WTC11 (cell line): ENCODE measurements at regions not wholly inside any gene's neighbourhood (a gene's known extent, or its start where the extent isn't known, plus 50 kb on each side); places are given as distances from the start of the nearest gene placed in this dataset.
"Not testable (repeated sequence)": the region's sequence is repeated elsewhere in the genome, so short reads cannot be mapped to it uniquely, and the experiment has no call there.

ENCODE experiments used
- AR ChIP-seq: fragments of 250-450 bp; sonication (Bioruptor Pico); IDR thresholded peaks from 2 replicates; pipeline ENCODE4 v1.9.0; 2021; ENCODE audit warnings: mild to moderate bottlenecking
- ATF2 ChIP-seq: sonication (generic); formaldehyde crosslinking; IDR thresholded peaks from 2 replicates; pipeline ENCODE4 v1.8.1; 2022; ENCODE audit warnings: low read depth, missing genetic modification reagents, borderline replicate concordance
- CBFB ChIP-seq: sonication (generic); formaldehyde crosslinking; IDR thresholded peaks from 2 replicates; pipeline ENCODE4 v1.8.1; 2022; ENCODE audit warnings: mild to moderate bottlenecking, low read depth, missing genetic modification reagents
- CTCF ChIP-seq: fragments of 200-600 bp; IDR thresholded peaks from 2 replicates; pipeline ENCODE4 v1.8.0; 2022; ENCODE audit warnings: antibody characterized with exemption
- ESRRA ChIP-seq: sonication (generic); formaldehyde crosslinking; IDR thresholded peaks from 2 replicates; pipeline ENCODE4 v1.8.1; 2022; ENCODE audit warnings: mild to moderate bottlenecking, missing genetic modification reagents, borderline replicate concordance
- ETV6 ChIP-seq: sonication (generic); formaldehyde crosslinking; IDR thresholded peaks from 2 replicates; pipeline ENCODE4 v1.8.1; 2022; ENCODE audit warnings: mild to moderate bottlenecking, missing genetic modification reagents
- PRRX2 ChIP-seq: fragments of 250-450 bp; sonication (Bioruptor Pico); IDR thresholded peaks from 2 replicates; pipeline ENCODE4 v1.8.0; 2021; ENCODE audit warnings: mild to moderate bottlenecking
- ZBTB21 ChIP-seq: sonication (generic); formaldehyde crosslinking; IDR thresholded peaks from 2 replicates; pipeline ENCODE4 v1.8.1; 2023; ENCODE audit warnings: mild to moderate bottlenecking, missing genetic modification reagents, borderline replicate concordance
- ZBTB43 ChIP-seq: sonication (generic); formaldehyde crosslinking; IDR thresholded peaks from 2 replicates; pipeline ENCODE4 v1.8.1; 2023; ENCODE audit warnings: mild to moderate bottlenecking, missing genetic modification reagents
- ZNF121 ChIP-seq: sonication (generic); formaldehyde crosslinking; IDR thresholded peaks from 2 replicates; pipeline ENCODE4 v1.8.0; 2023; ENCODE audit warnings: missing genetic modification reagents

GRCh38 chr3:163551915-163552658 is 1526.2 kb downstream of the SI start:
- not testable (repeated sequence) for TF ChIP-seq ZBTB21 (CRISPR knock-in tag); CBFB (CRISPR knock-in tag); CTCF; PRRX2 (CRISPR knock-in tag); AR (CRISPR knock-in tag); ATF2 (CRISPR knock-in tag); ETV6; ZBTB43 (CRISPR knock-in tag); ESRRA (CRISPR knock-in tag); ZNF121 (CRISPR knock-in tag)
